Pancreas (tissue), 10 donors: ENCODE measurements at regions not wholly inside any gene's neighbourhood (a gene's known extent, or its start where the extent isn't known, plus 50 kb on each side); places are given as distances from the start of the nearest gene placed in this dataset.

Source experiments
- ATAC-seq, 4 donors: fragments of 200-7000 bp; cut with Tn5 transposase; one replicate each; pipeline versions ENCODE4 v1.8.0 to v1.9.1; 2020; ENCODE audit warnings: mild to moderate bottlenecking in 4 of 4, moderate library complexity in 4 of 4
- DNase-seq, 6 donors: peaks; one replicate each; pipeline ENCODE4 v3.0.0-alpha.2; 2020
- FAIRE-seq: peaks from 2 replicates; lab custom pipeline; 2012; peaks lifted over from hg19 to GRCh38; lab: Jason Lieb, UNC
- H3K27ac ChIP-seq, 4 donors: fragments of 200-600 bp; sonication (generic); 1 replicate in 3 of 4; 2 replicates in 1 of 4; pipeline versions ENCODE4 v1.5.0 to v1.8.0; 2020
- H3K27me3 ChIP-seq, 4 donors: fragments of 200-600 bp; one replicate each; pipeline ENCODE4 v1.8.0; 2021
- H3K36me3 ChIP-seq, 3 donors: fragments of 200-600 bp; sonication (generic) in 1 of 3; one replicate each; pipeline versions ENCODE4 v1.5.0 to v1.8.0; 2020 to 2021
- H3K4me1 ChIP-seq, 3 donors: fragments of 200-600 bp; one replicate each; pipeline ENCODE4 v1.8.0; 2021
- H3K4me3 ChIP-seq, 4 donors: fragments of 200-600 bp; sonication (generic) in 2 of 4; one replicate each; pipeline versions ENCODE4 v1.5.0 to v1.8.0; 2020 to 2021
- H3K9me3 ChIP-seq, 4 donors: fragments of 200-600 bp; one replicate each; pipeline ENCODE4 v1.8.0; 2021
- WGBS, 2 donors: extraction: QIAGEN DNeasy Blood & Tissue Kit; methylation state at CpG; one replicate each; pipeline ENCODE4 v1.1.7; 2013; 5-methylcytosine and 5-hydroxymethylcytosine counted together
- intact Hi-C, 3 donors: fragments of 100-400 bp; cut with DNase I; formaldehyde crosslinking; loops; one replicate each; pipeline versions ENCODE4 v1.11.1 to v1.14.2; 2022
- TF ChIP-seq, protein P1 (sequence below), 4 donors: fragments of 200-600 bp; sonication (generic) in 3 of 4; IDR thresholded peaks; one replicate each; pipeline versions ENCODE4 v1.5.0 to v1.8.0; 2021; ENCODE audit warnings: antibody characterized with exemption in 4 of 4
- donor health status: healthy with polysubstance abuse.
- donor health status: DM: no; HTN: no; CAD: no; lungs with moderate emphysema.
- donor health status: DM: no; HTN: no; CAD: no.
- donor health status: control.
- donor health status: control.
- donor health status: Bipolar disorder and iron deficiency.
- donor health status: DM: yes; HTN: yes; CAD: no.
- donor health status: DM: no; HTN: no; CAD: no.
- donor health status: DM: no; HTN: no; CAD: no.
- donor health status: DM: yes; HTN: yes; CAD: no.

DNA sequence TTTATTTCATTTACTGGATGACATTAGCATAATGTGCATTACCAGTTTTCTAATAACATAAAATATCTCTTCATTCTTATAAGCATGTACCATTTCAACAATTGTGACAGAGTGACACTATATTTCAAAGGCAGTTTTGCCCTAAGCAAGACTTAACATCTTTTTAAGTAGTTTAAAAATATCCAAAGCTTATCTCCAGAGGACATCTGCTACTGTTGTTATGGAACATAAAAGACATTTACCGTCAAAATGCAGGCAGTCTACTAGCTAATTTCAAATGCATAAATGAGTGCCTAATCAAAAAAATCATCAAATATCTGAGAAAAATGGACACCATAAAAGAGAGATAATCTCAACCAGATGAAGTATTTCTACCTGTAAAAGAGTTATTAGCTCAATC lies 782.4 kb upstream of the BRINP3 start:
- no peaks in the 10 kb centered on the region for H3K27me3 ChIP-seq
- intact Hi-C loops = no loop called here
- no peak for DNase-seq
- H3K4me3 ChIP-seq = no peak overlapping the region
- no peaks in the 10 kb centered on the region for H3K36me3 ChIP-seq
- TF ChIP-seq, protein P1, sequence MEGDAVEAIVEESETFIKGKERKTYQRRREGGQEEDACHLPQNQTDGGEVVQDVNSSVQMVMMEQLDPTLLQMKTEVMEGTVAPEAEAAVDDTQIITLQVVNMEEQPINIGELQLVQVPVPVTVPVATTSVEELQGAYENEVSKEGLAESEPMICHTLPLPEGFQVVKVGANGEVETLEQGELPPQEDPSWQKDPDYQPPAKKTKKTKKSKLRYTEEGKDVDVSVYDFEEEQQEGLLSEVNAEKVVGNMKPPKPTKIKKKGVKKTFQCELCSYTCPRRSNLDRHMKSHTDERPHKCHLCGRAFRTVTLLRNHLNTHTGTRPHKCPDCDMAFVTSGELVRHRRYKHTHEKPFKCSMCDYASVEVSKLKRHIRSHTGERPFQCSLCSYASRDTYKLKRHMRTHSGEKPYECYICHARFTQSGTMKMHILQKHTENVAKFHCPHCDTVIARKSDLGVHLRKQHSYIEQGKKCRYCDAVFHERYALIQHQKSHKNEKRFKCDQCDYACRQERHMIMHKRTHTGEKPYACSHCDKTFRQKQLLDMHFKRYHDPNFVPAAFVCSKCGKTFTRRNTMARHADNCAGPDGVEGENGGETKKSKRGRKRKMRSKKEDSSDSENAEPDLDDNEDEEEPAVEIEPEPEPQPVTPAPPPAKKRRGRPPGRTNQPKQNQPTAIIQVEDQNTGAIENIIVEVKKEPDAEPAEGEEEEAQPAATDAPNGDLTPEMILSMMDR (IDR thresholded peaks at IDR 0.05) = no peak
- no peak overlapping the region for H3K27ac ChIP-seq
- no peaks in the 10 kb centered on the region for H3K4me1 ChIP-seq
- WGBS, 2 donors = 33 to 51% methylated on average over 1 of the region's 1 CpG
- no peaks in the 10 kb centered on the region for H3K9me3 ChIP-seq
- no peak for ATAC-seq
- FAIRE-seq = no peak

DNA sequence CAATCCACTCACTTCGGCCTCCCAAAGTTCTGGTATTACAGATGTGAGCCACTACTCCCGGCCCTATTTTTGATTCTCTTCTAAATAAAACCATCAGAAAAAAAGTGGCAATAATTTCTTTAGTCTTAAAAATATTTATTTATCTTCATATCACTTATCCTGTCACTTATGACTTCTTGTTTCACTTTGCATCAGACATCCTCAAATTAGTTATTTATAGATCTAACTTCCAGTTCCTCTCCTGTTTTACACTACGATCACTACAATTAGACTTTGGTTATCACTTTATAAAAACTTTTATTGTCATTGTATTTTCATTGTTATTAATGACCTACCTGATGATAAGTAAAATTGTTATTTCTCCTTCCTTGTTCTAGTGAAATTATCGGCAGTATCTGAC lies 783.4 kb upstream of the BRINP3 start:
- intact Hi-C loops = no loop called here
- H3K36me3 ChIP-seq = no peaks in the 10 kb centered on the region
- WGBS, 2 donors = 72 to 88% methylated on average over 4 of the region's 4 CpGs
- ATAC-seq = no peak
- H3K27me3 ChIP-seq = no peaks in the 10 kb centered on the region
- H3K4me3 ChIP-seq = no peak overlapping the region
- no peak overlapping the region for H3K27ac ChIP-seq
- TF ChIP-seq, protein P1 (IDR thresholded peaks at IDR 0.05) = no peak
- no peak for DNase-seq
- no peak for FAIRE-seq
- no peaks in the 10 kb centered on the region for H3K9me3 ChIP-seq
- H3K4me1 ChIP-seq = no peaks in the 10 kb centered on the region

DNA sequence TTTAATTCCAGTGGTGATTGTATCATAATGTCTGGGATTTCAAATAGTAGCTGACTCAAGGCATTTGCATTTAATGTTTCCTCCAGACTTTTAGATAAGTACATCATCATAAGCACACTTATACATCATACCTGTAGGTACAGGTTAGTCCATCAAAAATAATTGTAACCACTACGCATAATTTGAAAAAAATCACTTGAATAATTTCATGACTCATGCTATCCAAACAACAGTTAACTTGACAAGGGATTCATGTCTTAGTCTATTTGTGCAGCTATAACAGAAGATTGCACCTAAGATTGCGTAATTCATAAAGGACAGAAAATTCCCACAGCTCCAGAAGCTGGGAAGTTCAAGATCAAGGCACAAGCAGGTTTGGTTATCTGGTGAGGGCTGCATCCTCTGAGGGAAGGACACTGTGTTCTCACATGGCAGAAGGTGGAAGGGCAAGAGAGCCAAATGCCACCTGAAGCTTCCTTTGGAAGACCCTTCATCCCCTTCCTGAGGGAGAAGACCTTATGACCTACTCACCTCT lies 801.7 kb upstream of the BRINP3 start:
- intact Hi-C loops = no loop called here
- 88 to 97% methylated on average over 2 of the region's 2 CpGs for WGBS, 2 donors

DNA sequence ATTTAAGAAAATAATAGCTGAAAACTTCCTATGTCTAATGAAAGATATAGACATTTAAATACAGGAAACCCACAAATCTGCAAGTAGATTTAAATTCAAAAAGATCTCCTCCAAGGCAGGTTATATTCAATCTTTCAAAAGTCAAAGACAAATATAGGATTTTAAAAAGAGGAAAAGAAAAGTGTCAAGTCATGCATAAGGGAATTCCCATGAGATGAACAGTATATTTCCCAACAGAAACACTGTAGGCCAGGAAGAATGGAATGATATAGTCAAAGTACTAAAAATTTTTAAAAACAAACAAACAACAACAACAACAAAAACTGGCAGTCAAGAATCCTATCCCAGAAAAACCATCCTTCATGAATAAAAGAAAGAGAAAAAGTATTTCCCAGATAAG lies 806.5 kb upstream of the BRINP3 start:
- TF ChIP-seq, protein P1 (IDR thresholded peaks at IDR 0.05) = no peak
- H3K4me1 ChIP-seq = no peaks in the 10 kb centered on the region
- no peaks in the 10 kb centered on the region for H3K36me3 ChIP-seq
- H3K27me3 ChIP-seq = no peaks in the 10 kb centered on the region
- H3K27ac ChIP-seq = no peak overlapping the region
- intact Hi-C loops = no loop called here
- no peak for DNase-seq
- FAIRE-seq = no peak
- no peaks in the 10 kb centered on the region for H3K9me3 ChIP-seq
- ATAC-seq = no peak
- no peak overlapping the region for H3K4me3 ChIP-seq

More for the DNA sequence above, 801.7 kb upstream of the BRINP3 start:
- no peak overlapping the region for H3K4me3 ChIP-seq
- H3K4me1 ChIP-seq = no peaks in the 10 kb centered on the region
- H3K9me3 ChIP-seq = no peaks in the 10 kb centered on the region
- FAIRE-seq (no peak), ATAC-seq (no peak), DNase-seq (no peak)
- H3K27me3 ChIP-seq = no peaks in the 10 kb centered on the region
- TF ChIP-seq, protein P1 (IDR thresholded peaks at IDR 0.05) = no peak
- no peaks in the 10 kb centered on the region for H3K36me3 ChIP-seq
- no peak overlapping the region for H3K27ac ChIP-seq

DNA sequence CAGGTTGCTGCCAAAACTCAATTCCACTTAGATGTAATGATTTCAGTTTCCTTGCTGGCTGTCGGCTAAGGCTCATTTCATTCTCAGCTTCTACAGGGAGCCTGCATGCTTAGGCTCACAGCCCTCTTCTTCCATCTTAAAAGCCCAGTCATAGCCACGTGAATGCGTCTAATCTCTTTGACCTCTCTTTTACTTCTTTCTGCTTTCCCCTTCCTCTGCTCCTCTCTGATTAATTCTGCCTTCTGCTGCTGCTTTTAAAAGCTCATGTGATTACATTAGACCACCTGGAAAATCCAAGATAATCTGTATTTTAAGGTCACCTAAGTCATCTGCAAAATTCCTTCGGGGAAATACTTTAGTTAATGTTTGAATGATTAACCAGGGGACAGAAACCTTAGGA lies 812.8 kb upstream of the BRINP3 start:
- Histone ChIP-seq H3K4me1 (no peaks in the 10 kb centered on the region), H3K36me3 (no peaks in the 10 kb centered on the region), H3K27me3 (no peaks in the 10 kb centered on the region), H3K4me3 (no peak overlapping the region), H3K9me3 (no peaks in the 10 kb centered on the region), H3K27ac (no peak overlapping the region)
- TF ChIP-seq, protein P1 (IDR thresholded peaks at IDR 0.05) = no peak
- no peak for DNase-seq
- intact Hi-C loops = no loop called here
- 13 to 20% methylated on average over 4 of the region's 4 CpGs for WGBS, 2 donors
- no peak for FAIRE-seq
- ATAC-seq = peak in 1 of 4 donors; percentile 42
